Smooth muscle cell (in vitro differentiated cells): ENCODE measurements at regions not wholly inside any gene's neighbourhood (a gene's known extent, or its start where the extent isn't known, plus 50 kb on each side); places are given as distances from the start of the nearest gene placed in this dataset.

Experiments used
- DNase-seq: peaks from one replicate; lab custom pipeline; 2025; ENCODE audit not compliant: unreplicated experiment; lab: John Stamatoyannopoulos, UW
- H2AFZ ChIP-seq: fragments of 200-600 bp; sonication (generic); 2 replicates; pipeline ENCODE4 v1.6.0; 2016; ENCODE audit warnings: antibody characterized with exemption, low read depth, mild to moderate bottlenecking
- H3F3A ChIP-seq: fragments of 200-600 bp; sonication (generic); 2 replicates; pipeline ENCODE4 v1.6.0; 2017; ENCODE audit warnings: antibody characterized with exemption, low read depth
- H3K27ac ChIP-seq: fragments of 200-600 bp; sonication (generic); 2 replicates; pipeline ENCODE4 v1.5.1; 2016; ENCODE audit warnings: low read depth, mild to moderate bottlenecking
- H3K27me3 ChIP-seq: fragments of 200-600 bp; sonication (generic); 2 replicates; pipeline ENCODE4 v1.6.1; 2016; ENCODE audit warnings: low read depth, mild to moderate bottlenecking
- H3K36me3 ChIP-seq: fragments of 200-600 bp; sonication (generic); 2 replicates; pipeline ENCODE4 v1.5.1; 2016; ENCODE audit warnings: low read depth
- H3K4me1 ChIP-seq: fragments of 200-600 bp; sonication (generic); 2 replicates; pipeline ENCODE4 v1.5.1; 2016; ENCODE audit warnings: low read depth
- H3K4me2 ChIP-seq: fragments of 200-600 bp; sonication (generic); 2 replicates; pipeline ENCODE4 v1.6.0; 2016; ENCODE audit warnings: mild to moderate bottlenecking
- H3K4me3 ChIP-seq: fragments of 200-600 bp; sonication (generic); 2 replicates; pipeline ENCODE4 v1.5.1; 2016; ENCODE audit warnings: mild to moderate bottlenecking
- H3K79me2 ChIP-seq: fragments of 200-600 bp; sonication (generic); 2 replicates; pipeline ENCODE4 v1.6.0; 2016; ENCODE audit warnings: low read depth, mild to moderate bottlenecking
- H3K9ac ChIP-seq: fragments of 200-600 bp; sonication (generic); 2 replicates; pipeline ENCODE4 v1.6.0; 2016; ENCODE audit warnings: low read depth
- H3K9me3 ChIP-seq: fragments of 200-600 bp; sonication (generic); replicated peaks from 2 replicates; pipeline ENCODE4 v1.5.1; 2016; ENCODE audit warnings: low read depth
- H4K20me1 ChIP-seq: fragments of 200-600 bp; sonication (generic); 2 replicates; pipeline ENCODE4 v1.6.0; 2016; ENCODE audit warnings: low read depth
- CTCF ChIP-seq: fragments of 200-600 bp; sonication (generic); IDR thresholded peaks from 2 replicates; pipeline ENCODE4 v1.5.1; 2017; ENCODE audit warnings: borderline replicate concordance, mild to moderate bottlenecking, antibody characterized with exemption; ENCODE audit not compliant: insufficient read depth, poor library complexity, severe bottlenecking
- WGBS: methylation state at CpG from one replicate; pipeline ENCODE4 v1.1.7; 2016; ENCODE audit warnings: low lambda C conversion rate; 5-methylcytosine and 5-hydroxymethylcytosine counted together

GRCh38 chr6:168925671-168926070 is 328.0 kb downstream of the THBS2 start:
- TF ChIP-seq CTCF, result no peak
- H3K79me2 ChIP-seq, result no peaks in the 10 kb centered on the region
- no peaks in the 10 kb centered on the region for H3F3A ChIP-seq
- H3K9me3 ChIP-seq, result no peaks in the 10 kb centered on the region
- DNase-seq, result no peak
- H3K4me3 ChIP-seq, result no peak overlapping the region
- no peaks in the 10 kb centered on the region for H3K36me3 ChIP-seq
- H3K27ac ChIP-seq, result no peak overlapping the region
- no peaks in the 10 kb centered on the region for H4K20me1 ChIP-seq
- H3K9ac ChIP-seq, result no peak overlapping the region
- no peak overlapping the region for H3K4me2 ChIP-seq
- H2AFZ ChIP-seq, result no peak overlapping the region
- H3K4me1 ChIP-seq, result no peaks in the 10 kb centered on the region
- H3K27me3 ChIP-seq, result no peaks in the 10 kb centered on the region
- WGBS, result 86% methylated on average over 11 of the region's 11 CpGs

GRCh38 chr6:168923171-168923570 is 330.5 kb downstream of the THBS2 start:
- Histone ChIP-seq H3K4me2 (no peak overlapping the region), H3K4me1 (no peaks in the 10 kb centered on the region), H3K36me3 (no peaks in the 10 kb centered on the region), H3K9ac (no peak overlapping the region), H3K27me3 (no peaks in the 10 kb centered on the region), H3K9me3 (no peaks in the 10 kb centered on the region), H3K79me2 (no peaks in the 10 kb centered on the region), H4K20me1 (no peaks in the 10 kb centered on the region), H3F3A (no peaks in the 10 kb centered on the region), H2AFZ (no peak overlapping the region), H3K4me3 (no peak overlapping the region), H3K27ac (no peak overlapping the region)
- WGBS, result 94% methylated on average over 7 of the region's 7 CpGs
- no peak for DNase-seq
- no peak for TF ChIP-seq CTCF

- H3K79me2 ChIP-seq, result no peaks in the 10 kb centered on the region
- H3F3A ChIP-seq, result no peaks in the 10 kb centered on the region
- no peak overlapping the region for H3K27ac ChIP-seq
- no peak for TF ChIP-seq CTCF
- no peaks in the 10 kb centered on the region for H3K36me3 ChIP-seq
- no peak overlapping the region for H3K9ac ChIP-seq
- H3K4me2 ChIP-seq, result no peak overlapping the region
- no peaks in the 10 kb centered on the region for H3K27me3 ChIP-seq
- no peak for DNase-seq
- no peak overlapping the region for H3K4me3 ChIP-seq
- H3K4me1 ChIP-seq, result no peaks in the 10 kb centered on the region
- no peaks in the 10 kb centered on the region for H3K9me3 ChIP-seq
- H4K20me1 ChIP-seq, result no peaks in the 10 kb centered on the region
- H2AFZ ChIP-seq, result no peak overlapping the region
- WGBS, result 95% methylated on average over 7 of the region's 7 CpGs
Observed at GRCh38 chr6:168922436-168922835, 331.2 kb downstream of the THBS2 start.

- Histone ChIP-seq H3K4me2 (no peak overlapping the region), H3K4me1 (no peaks in the 10 kb centered on the region), H3K79me2 (no peaks in the 10 kb centered on the region), H3F3A (no peaks in the 10 kb centered on the region), H3K36me3 (no peaks in the 10 kb centered on the region), H3K27ac (no peak overlapping the region), H3K27me3 (no peaks in the 10 kb centered on the region), H3K4me3 (no peak overlapping the region), H4K20me1 (no peaks in the 10 kb centered on the region), H2AFZ (no peak overlapping the region), H3K9ac (no peak overlapping the region), H3K9me3 (no peaks in the 10 kb centered on the region)
- DNase-seq, result no peak
- TF ChIP-seq CTCF, result no peak
- 94% methylated on average over 8 of the region's 8 CpGs for WGBS
Observed at GRCh38 chr6:168920289-168920688, 333.4 kb downstream of the THBS2 start.
